ENCODE measurements at regions not wholly inside any gene's neighbourhood (a gene's known extent, or its start where the extent isn't known, plus 50 kb on each side); places are given as distances from the start of the nearest gene placed in this dataset.

DNA sequence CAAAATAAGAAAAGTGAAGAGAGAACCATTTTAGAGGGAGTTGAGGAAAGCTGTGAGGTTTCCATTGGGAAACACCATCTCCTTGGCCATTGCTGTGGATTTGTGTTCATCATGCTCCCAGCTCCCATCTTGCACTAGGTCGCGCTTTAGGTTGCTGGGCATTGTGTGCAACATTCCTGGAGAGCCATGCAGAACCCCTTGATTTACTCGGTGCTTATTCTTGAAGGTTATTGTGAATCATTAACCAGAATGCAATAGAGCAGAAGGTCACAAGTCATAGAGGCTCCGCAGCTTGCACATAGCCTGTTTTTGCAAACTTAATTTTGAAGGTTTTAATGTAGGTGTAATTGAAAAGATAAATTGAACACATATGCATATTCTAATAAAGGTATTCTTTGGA, 239.2 kb upstream of the IL12A start:
- TF ChIP-seq EZH2 (IDR thresholded peaks at IDR 0.05): no peak
- no peak for TF ChIP-seq FOXP2 (optimal IDR thresholded peaks at IDR 0.05; ENCODE audit: control extremely low read depth, extremely low read length, insufficient read depth)
- TF ChIP-seq POLR2AphosphoS5 (IDR thresholded peaks at IDR 0.05; ENCODE audit: borderline replicate concordance, low read depth, low read length): no peak

Measured in SK-N-MC (cell line).